Activated B cell treated with CpG ODN at 0.5 μM for 24 hours (primary cell): ENCODE measurements at regions not wholly inside any gene's neighbourhood (a gene's known extent, or its start where the extent isn't known, plus 50 kb on each side); places are given as distances from the start of the nearest gene placed in this dataset.

Experiments
- ATAC-seq: fragments of 200-7000 bp; cut with Tn5 transposase; one replicate; pipeline ENCODE4 v1.10.0; 2021; ENCODE audit warnings: low read depth, mild to moderate bottlenecking, moderate library complexity
- CTCF ChIA-PET: fragments of 350-600 bp; sonication (Branson Sonifier 250); formaldehyde crosslinking; loops from one replicate; lab custom pipeline; 2021; ENCODE audit warnings: antibody characterized with exemption; lab: Charles Lee
- POLR2A ChIA-PET: fragments of 350-600 bp; sonication (Branson Sonifier 250); formaldehyde crosslinking; loops from one replicate; lab custom pipeline; 2021; ENCODE audit warnings: antibody characterized with exemption; lab: Charles Lee
- DNase-seq: peaks from one replicate; pipeline ENCODE4 v3.0.0; 2022
- H3K27ac Mint-ChIP-seq: one replicate; pipeline ENCODE4 v1.8.0; 2020; ENCODE audit warnings: mixed read lengths
- H3K27me3 Mint-ChIP-seq: one replicate; pipeline ENCODE4 v1.8.0; 2021; ENCODE audit warnings: mixed read lengths
- H3K36me3 Mint-ChIP-seq: one replicate; pipeline ENCODE4 v1.8.0; 2021; ENCODE audit warnings: low read depth, mixed read lengths
- H3K4me1 Mint-ChIP-seq: one replicate; pipeline ENCODE4 v1.8.0; 2021; ENCODE audit warnings: mixed read lengths
- H3K4me3 Mint-ChIP-seq: one replicate; pipeline ENCODE4 v1.8.0; 2020; ENCODE audit warnings: mild to moderate bottlenecking, mixed read lengths
- H3K9me3 Mint-ChIP-seq: one replicate; pipeline ENCODE4 v1.8.0; 2020; ENCODE audit warnings: mixed read lengths
- CTCF ChIP-seq: fragments of 200-600 bp; IDR thresholded peaks from one replicate; pipeline ENCODE4 v1.8.0; 2022; ENCODE audit warnings: antibody characterized with exemption, mild to moderate bottlenecking
- intact Hi-C: fragments of 100-400 bp; cut with micrococcal nuclease; formaldehyde crosslinking; loops from one replicate; pipeline ENCODE4 v1.15.1; 2024

DNA sequence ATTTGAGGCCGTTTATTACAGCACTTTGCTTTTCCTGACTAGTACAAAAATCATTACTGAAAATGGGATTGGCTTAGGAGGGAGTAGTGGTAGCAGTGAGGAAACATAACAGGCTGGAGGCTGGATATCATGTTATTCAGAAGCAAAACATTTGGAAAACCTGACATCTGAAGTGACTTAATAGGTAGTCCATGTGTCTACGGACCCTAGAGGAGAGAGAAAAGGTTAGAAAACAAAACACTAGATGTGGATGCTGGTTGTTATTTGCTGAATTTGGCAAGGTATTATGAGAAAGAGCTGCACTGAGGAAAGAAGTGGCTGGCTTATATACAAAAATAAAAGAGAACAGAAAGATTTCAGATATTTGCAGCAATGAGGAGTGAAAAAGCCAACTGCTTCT, 139.9 kb downstream of the MEX3B start:
- TF ChIP-seq CTCF: no peak
- Mint-ChIP-seq H3K4me1 (no peaks in the 10 kb centered on the region), H3K36me3 (no peaks in the 10 kb centered on the region), H3K4me3 (no peak overlapping the region), H3K27ac (no peak overlapping the region), H3K9me3 (no peaks in the 10 kb centered on the region), H3K27me3 (peaks cover 1% of the 10 kb centered on the region)
- POLR2A ChIA-PET: no interaction called here
- DNase-seq (no peak), ATAC-seq (no peak)
- intact Hi-C loops: no loop called here
- CTCF ChIA-PET: no interaction called here

GRCh38 chr15:81901319-81901718, 144.5 kb downstream of the MEX3B start:
- H3K27ac Mint-ChIP-seq: no peak overlapping the region
- ChIA-PET POLR2A (no interaction called here), CTCF (no interaction called here)
- DNase-seq: no peak
- TF ChIP-seq CTCF: no peak
- H3K27me3 Mint-ChIP-seq: peaks cover 10% of the 10 kb centered on the region
- no peak overlapping the region for H3K4me3 Mint-ChIP-seq
- no peak for ATAC-seq
- intact Hi-C loops: no loop called here
- no peaks in the 10 kb centered on the region for H3K9me3 Mint-ChIP-seq
- no peaks in the 10 kb centered on the region for H3K4me1 Mint-ChIP-seq
- H3K36me3 Mint-ChIP-seq: no peaks in the 10 kb centered on the region

DNA sequence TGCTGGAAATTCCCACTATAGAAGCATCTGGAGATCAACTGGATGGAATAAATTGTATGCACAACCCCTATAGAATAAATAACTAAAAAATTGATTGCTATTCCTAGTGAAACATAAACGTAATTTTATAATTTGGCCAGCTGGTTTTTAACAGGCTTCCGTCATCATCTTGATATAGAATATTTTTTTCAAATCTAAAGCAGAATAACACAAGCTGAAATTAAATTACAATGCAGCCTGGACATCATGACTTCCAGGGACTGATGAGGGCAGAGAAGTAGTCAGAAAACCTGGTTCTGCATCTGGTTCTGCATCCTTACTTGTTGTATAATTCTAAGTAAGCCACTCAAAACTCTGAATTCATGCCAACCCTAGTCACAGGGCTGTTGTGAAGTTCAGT, 146.1 kb downstream of the MEX3B start:
- H3K4me3 Mint-ChIP-seq: no peak overlapping the region
- no peaks in the 10 kb centered on the region for H3K4me1 Mint-ChIP-seq
- no peaks in the 10 kb centered on the region for H3K36me3 Mint-ChIP-seq
- DNase-seq (no peak), ATAC-seq (no peak)
- no peaks in the 10 kb centered on the region for H3K9me3 Mint-ChIP-seq
- intact Hi-C loops: no loop called here
- POLR2A ChIA-PET: no interaction called here
- no peak for TF ChIP-seq CTCF
- H3K27me3 Mint-ChIP-seq: peaks cover 10% of the 10 kb centered on the region
- no peak overlapping the region for H3K27ac Mint-ChIP-seq
- CTCF ChIA-PET: no interaction called here

GRCh38 chr15:81899024-81899423, 146.8 kb downstream of the MEX3B start:
- no peak for DNase-seq
- CTCF ChIA-PET: no interaction called here
- no peak for ATAC-seq
- Mint-ChIP-seq H3K36me3 (no peaks in the 10 kb centered on the region), H3K27ac (no peak overlapping the region), H3K4me1 (no peaks in the 10 kb centered on the region), H3K4me3 (no peak overlapping the region), H3K27me3 (peaks cover 10% of the 10 kb centered on the region), H3K9me3 (no peaks in the 10 kb centered on the region)
- POLR2A ChIA-PET: no interaction called here
- intact Hi-C loops: no loop called here
- no peak for TF ChIP-seq CTCF

DNA sequence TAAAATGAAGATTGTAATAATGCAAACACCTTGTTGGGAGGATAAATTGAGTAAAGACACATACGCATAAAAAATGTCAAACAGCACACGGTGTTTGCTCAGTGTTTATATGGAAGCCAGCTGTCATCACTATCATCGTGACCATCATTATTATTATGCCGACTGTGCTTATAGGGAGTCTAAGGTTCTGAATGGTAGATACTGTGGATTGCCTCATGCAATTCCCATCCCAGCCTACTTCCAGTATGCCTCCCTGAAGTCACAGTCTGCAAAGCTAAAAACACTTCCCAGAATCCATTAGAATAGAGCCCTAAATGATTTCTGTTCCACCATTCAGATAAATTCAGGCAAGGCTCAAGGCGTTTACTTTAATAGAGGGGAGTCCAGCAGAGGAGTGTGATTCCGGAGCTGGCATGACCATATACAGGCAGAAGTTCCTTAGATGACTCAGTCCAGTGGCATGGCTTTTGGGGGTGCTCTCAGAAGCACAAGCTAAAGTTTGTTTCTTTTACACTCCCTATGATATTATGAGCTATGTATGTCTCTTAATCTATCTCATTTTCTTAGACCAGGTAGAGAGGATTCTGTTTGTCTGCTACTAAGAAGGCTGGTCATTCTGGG, 148.7 kb downstream of the MEX3B start:
- no peaks in the 10 kb centered on the region for H3K4me1 Mint-ChIP-seq
- H3K36me3 Mint-ChIP-seq: no peaks in the 10 kb centered on the region
- ChIA-PET CTCF (no interaction called here), POLR2A (no interaction called here)
- no peak for ATAC-seq
- H3K27me3 Mint-ChIP-seq: peaks cover 10% of the 10 kb centered on the region
- DNase-seq: no peak
- no peak overlapping the region for H3K27ac Mint-ChIP-seq
- TF ChIP-seq CTCF: no peak
- no peaks in the 10 kb centered on the region for H3K9me3 Mint-ChIP-seq
- H3K4me3 Mint-ChIP-seq: no peak overlapping the region
- intact Hi-C loops: no loop called here
